ENCODE measurements at regions not wholly inside any gene's neighbourhood (a gene's known extent, or its start where the extent isn't known, plus 50 kb on each side); places are given as distances from the start of the nearest gene placed in this dataset.

GRCh38 chr10:53447576-53447975 lies 675.0 kb upstream of the MBL2 start:
- no peaks in the 10 kb centered on the region for H4K20me1 ChIP-seq (ENCODE audit: control insufficient read depth, insufficient read depth, insufficient read length)
- Mint-ChIP-seq H3K4me1 (peaks cover 0 to 4% of the 10 kb centered on the region in 2 experiments; a peak in 2 of 4 replicates), H3K9me3 (peaks cover 31 to 40% of the 10 kb centered on the region in 2 experiments), H3K27ac (no peak overlapping the region), H3K27me3 (ENCODE audit: low read depth) (no peaks in the 10 kb centered on the region), H3K36me3 (ENCODE audit: insufficient read depth in 1 of 3, low read depth in 3 of 3) (peaks cover 25 to 51% (median 34%) of the 10 kb centered on the region in 3 experiments), H3K4me3 (no peak overlapping the region)
- no peak overlapping the region for H4K8ac ChIP-seq (replicated peaks; ENCODE audit: insufficient read length, low read depth, low read length)
- H3K4ac ChIP-seq (ENCODE audit: low read depth, low read length), result no peak overlapping the region
- H2AFZ ChIP-seq (ENCODE audit: low read length), result no peak overlapping the region
- no peak overlapping the region for H2BK20ac ChIP-seq (ENCODE audit: low read depth, low read length, poor library complexity, severe bottlenecking)
- H4K5ac ChIP-seq (ENCODE audit: insufficient read length, low read depth, low read length), result no peak overlapping the region
- no peak overlapping the region for H3T11ph ChIP-seq (ENCODE audit: low read length)
- no peaks in the 10 kb centered on the region for H3K4me1 ChIP-seq (ENCODE audit: insufficient read depth, low read length)
- peaks cover 10% of the 10 kb centered on the region for H3K9me3 ChIP-seq (ENCODE audit: control insufficient read depth, low read depth, low read length)
- no peaks in the 10 kb centered on the region for H3K23me2 ChIP-seq (ENCODE audit: insufficient read length, low read depth, low read length, poor library complexity, severe bottlenecking)
- H4K91ac ChIP-seq (ENCODE audit: insufficient read length, low read depth, low read length), result no peak overlapping the region
- no peak overlapping the region for H3K14ac ChIP-seq (ENCODE audit: insufficient read depth, low read length)
- no CpG with 5 or more reads among the region's 1 CpG for WGBS (ENCODE audit: extremely low coverage, insufficient read length, low lambda C conversion rate)
- H3K79me2 ChIP-seq (ENCODE audit: insufficient read depth, low read length), result no peaks in the 10 kb centered on the region
- no peak overlapping the region for H2AK5ac ChIP-seq (ENCODE audit: insufficient read length, low read length)
- no peak overlapping the region for H2BK12ac ChIP-seq (ENCODE audit: insufficient read length, low read depth, low read length)
- H3K27ac ChIP-seq (ENCODE audit: insufficient read length, low read depth, low read length), result no peak overlapping the region
- H2BK5ac ChIP-seq (ENCODE audit: insufficient read length, low read length), result no peak overlapping the region
- H3K18ac ChIP-seq (ENCODE audit: insufficient read length, low read depth, low read length), result no peak overlapping the region
- H3K27me3 ChIP-seq (ENCODE audit: insufficient read depth, low read length), result no peaks in the 10 kb centered on the region
- no peak overlapping the region for H3K4me2 ChIP-seq (ENCODE audit: insufficient read depth, insufficient read length, low read length)
- H2BK120ac ChIP-seq (ENCODE audit: low read depth, low read length, poor library complexity, severe bottlenecking), result no peak overlapping the region
- no peak for DNase-seq
- no peak overlapping the region for H2BK15ac ChIP-seq (ENCODE audit: low read depth, low read length)
- H3K56ac ChIP-seq (ENCODE audit: insufficient read length, low read depth, low read length), result no peak overlapping the region
- H3K79me1 ChIP-seq (ENCODE audit: insufficient read depth, low read depth, low read length, poor library complexity, severe bottlenecking), result no peaks in the 10 kb centered on the region
- TF ChIP-seq CTCF (conservative IDR thresholded peaks at IDR 0.05), result no peak
- no peak overlapping the region for H3K9ac ChIP-seq (ENCODE audit: extremely low read depth, insufficient read length, low read length)
- no peak overlapping the region for H3K23ac ChIP-seq (ENCODE audit: insufficient read length, low read depth, low read length)
